ENCODE measurements at regions not wholly inside any gene's neighbourhood (a gene's known extent, or its start where the extent isn't known, plus 50 kb on each side); places are given as distances from the start of the nearest gene placed in this dataset.

DNA sequence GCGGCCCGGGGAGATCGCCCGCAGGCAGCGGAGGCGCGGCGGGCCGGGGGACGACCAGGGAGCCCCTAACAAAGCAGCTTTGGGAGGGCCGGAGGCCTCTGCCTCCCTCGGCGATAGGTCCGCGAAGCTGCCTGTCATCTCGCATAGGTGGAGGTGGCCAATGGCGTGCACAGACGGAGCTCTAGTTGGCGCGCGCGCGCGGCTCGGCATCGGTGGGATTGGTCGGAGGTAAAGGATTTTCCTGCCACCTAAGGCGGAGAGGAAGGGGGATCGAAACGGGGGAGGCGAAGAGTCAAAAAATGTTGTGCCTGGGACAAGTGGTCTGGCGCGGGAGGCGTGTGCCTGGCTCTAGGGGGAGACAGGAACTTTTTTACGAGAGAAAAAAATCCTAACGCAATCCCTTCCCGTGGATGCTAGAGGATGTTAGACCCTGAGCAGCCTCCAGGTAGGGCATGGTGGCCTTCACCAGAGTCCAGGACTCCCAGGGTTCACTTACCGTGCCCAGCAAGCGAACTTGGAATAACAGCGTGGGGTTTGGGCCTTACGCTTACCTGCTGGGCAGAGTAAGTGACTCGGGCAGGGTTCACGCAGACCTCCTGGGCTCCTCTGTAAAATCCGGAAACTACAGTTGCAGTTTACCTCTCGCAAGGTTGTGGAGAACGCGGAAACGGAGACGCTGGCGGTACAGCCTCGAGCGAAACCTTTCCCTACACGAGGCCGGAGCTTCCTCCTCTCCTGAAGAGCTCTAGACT is 99.9 kb upstream of the SOD1 start:
- TF ChIP-seq, protein P1, sequence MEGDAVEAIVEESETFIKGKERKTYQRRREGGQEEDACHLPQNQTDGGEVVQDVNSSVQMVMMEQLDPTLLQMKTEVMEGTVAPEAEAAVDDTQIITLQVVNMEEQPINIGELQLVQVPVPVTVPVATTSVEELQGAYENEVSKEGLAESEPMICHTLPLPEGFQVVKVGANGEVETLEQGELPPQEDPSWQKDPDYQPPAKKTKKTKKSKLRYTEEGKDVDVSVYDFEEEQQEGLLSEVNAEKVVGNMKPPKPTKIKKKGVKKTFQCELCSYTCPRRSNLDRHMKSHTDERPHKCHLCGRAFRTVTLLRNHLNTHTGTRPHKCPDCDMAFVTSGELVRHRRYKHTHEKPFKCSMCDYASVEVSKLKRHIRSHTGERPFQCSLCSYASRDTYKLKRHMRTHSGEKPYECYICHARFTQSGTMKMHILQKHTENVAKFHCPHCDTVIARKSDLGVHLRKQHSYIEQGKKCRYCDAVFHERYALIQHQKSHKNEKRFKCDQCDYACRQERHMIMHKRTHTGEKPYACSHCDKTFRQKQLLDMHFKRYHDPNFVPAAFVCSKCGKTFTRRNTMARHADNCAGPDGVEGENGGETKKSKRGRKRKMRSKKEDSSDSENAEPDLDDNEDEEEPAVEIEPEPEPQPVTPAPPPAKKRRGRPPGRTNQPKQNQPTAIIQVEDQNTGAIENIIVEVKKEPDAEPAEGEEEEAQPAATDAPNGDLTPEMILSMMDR (IDR thresholded peaks at IDR 0.05; ENCODE audit: unreplicated experiment), result no peak
- Mint-ChIP-seq H3K4me3 (ENCODE audit: low read depth) (peak overlapping the region; percentile 86), H3K9me3 (ENCODE audit: low read depth) (no peaks in the 10 kb centered on the region), H3K27me3 (peaks cover 5% of the 10 kb centered on the region), H3K4me1 (ENCODE audit: low read depth) (peaks cover 29% of the 10 kb centered on the region), H3K27ac (peak overlapping the region; percentile 96), H3K36me3 (ENCODE audit: insufficient read depth) (peaks cover 1% of the 10 kb centered on the region)
- DNase-seq (ENCODE audit: low spot score, unreplicated experiment), result peak; percentile 97

DNA sequence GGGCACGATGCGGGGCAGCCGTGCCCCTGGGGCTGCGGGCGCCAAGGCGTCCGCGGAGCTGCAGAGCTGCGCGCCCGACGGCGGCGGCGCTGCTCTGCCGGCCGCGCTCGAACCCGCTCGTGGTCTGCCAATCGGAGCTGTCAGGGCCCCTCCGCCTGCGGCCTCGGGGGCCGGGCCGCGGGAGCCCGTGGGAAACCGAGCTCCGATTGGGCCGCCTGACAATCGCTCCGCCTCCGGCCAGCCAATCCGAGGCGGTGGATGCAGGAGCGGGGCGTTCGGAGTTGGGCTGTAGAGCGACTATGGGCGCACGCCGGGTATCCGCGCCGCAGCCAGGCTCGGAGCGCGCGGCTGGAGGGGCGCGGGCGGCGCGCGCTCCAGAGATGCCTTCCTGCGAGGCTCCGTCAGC is 100.5 kb upstream of the SOD1 start:
- H3K4me1 Mint-ChIP-seq (ENCODE audit: low read depth), result peaks cover 34% of the 10 kb centered on the region
- TF ChIP-seq, protein P1 (IDR thresholded peaks at IDR 0.05; ENCODE audit: unreplicated experiment), result peak; percentile 59
- peaks cover 5% of the 10 kb centered on the region for H3K27me3 Mint-ChIP-seq
- H3K4me3 Mint-ChIP-seq (ENCODE audit: low read depth), result peak overlapping the region; percentile 86
- H3K27ac Mint-ChIP-seq, result no peak overlapping the region
- no peaks in the 10 kb centered on the region for H3K9me3 Mint-ChIP-seq (ENCODE audit: low read depth)
- peak; percentile 93 for DNase-seq (ENCODE audit: low spot score, unreplicated experiment)
- peaks cover 1% of the 10 kb centered on the region for H3K36me3 Mint-ChIP-seq (ENCODE audit: insufficient read depth)

DNA sequence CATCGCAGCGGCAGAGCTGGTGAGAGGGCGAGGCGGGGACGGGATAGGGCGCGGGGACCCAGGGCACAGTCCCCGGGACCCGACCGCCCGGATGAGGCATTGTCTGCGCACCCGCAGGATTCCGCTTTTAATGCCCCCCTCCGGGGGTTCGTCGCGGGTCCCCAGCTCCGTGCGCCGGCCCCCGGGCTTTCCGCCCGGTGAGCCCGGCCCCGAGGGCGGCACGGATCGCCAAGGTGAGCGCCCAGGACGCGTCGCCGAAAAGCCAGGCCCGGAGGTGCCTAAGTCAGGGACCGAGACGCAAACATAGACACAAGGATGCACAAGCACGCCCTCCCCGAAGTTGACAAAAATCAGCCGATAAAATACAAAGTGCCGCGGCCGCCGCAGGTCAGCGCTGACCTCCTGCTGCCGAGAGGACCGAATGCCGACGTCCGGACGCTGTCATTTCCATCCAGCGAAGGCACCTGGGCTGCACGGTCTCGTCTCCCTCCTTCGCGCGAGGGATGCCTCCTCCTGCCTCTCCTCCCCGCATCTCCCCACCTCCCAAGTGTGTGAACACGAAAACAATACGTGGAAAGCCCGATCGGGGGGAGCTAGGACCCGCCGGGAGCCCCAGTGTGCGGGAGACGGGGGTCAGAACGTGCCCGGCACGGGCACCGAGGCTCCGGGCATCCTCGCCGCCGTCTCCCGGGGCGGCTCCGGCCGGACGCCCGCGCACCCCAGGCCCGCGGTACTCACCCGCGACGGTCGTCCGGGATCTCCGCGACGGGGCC is 101.1 kb upstream of the SOD1 start:
- TF ChIP-seq, protein P1 (IDR thresholded peaks at IDR 0.05; ENCODE audit: unreplicated experiment), result no peak
- Mint-ChIP-seq H3K27me3 (peaks cover 5% of the 10 kb centered on the region), H3K36me3 (ENCODE audit: insufficient read depth) (peaks cover 1% of the 10 kb centered on the region), H3K9me3 (ENCODE audit: low read depth) (no peaks in the 10 kb centered on the region), H3K4me3 (ENCODE audit: low read depth) (peak overlapping the region; percentile 81), H3K4me1 (ENCODE audit: low read depth) (peaks cover 40% of the 10 kb centered on the region), H3K27ac (peak overlapping the region; percentile 86)
- peak; percentile 17 for DNase-seq (ENCODE audit: low spot score, unreplicated experiment)

DNA sequence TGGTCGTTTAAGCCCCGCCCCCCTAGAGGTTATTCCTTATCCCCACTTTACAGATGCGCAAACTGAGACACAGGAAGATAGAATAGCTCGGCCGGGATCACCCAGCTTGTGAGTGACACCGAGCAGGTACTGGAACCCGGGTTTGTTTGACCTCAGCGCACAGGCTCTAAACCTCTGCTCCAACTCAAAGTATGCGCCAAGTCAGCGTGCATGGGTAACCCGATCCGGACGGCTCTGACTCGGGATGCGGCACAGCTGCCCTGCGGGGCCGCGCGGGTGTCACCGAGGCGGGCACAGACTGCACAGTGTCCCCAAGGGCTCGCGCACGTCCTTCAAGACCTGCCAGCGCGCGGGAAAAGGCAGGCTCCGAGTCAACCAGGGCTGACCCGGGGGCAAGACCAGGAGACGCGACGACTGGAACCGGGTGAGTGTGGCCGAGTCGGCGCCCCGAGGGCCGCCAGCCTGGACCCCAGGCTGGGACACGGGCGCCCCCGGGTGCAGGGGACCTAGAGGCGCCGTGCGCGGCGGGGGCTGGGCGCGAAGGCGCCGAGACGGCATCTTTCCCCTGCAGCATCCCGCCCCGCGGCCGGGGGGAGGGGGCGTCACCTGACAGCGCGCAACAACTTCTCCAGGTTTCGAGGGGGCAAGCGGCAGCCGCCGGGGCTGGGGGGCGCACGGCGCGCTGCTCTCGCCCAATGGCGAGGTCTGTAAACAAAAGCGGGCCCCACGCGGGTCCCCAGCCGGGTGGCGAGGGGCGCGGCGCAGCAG is 101.9 kb upstream of the SOD1 start:
- Mint-ChIP-seq H3K36me3 (ENCODE audit: insufficient read depth) (peaks cover 1% of the 10 kb centered on the region), H3K4me1 (ENCODE audit: low read depth) (peaks cover 40% of the 10 kb centered on the region), H3K9me3 (ENCODE audit: low read depth) (no peaks in the 10 kb centered on the region), H3K27ac (no peak overlapping the region), H3K27me3 (peaks cover 5% of the 10 kb centered on the region), H3K4me3 (ENCODE audit: low read depth) (peak overlapping the region; percentile 81)
- TF ChIP-seq, protein P1 (IDR thresholded peaks at IDR 0.05; ENCODE audit: unreplicated experiment), result no peak
- peak; percentile 27 for DNase-seq (ENCODE audit: low spot score, unreplicated experiment)

DNA sequence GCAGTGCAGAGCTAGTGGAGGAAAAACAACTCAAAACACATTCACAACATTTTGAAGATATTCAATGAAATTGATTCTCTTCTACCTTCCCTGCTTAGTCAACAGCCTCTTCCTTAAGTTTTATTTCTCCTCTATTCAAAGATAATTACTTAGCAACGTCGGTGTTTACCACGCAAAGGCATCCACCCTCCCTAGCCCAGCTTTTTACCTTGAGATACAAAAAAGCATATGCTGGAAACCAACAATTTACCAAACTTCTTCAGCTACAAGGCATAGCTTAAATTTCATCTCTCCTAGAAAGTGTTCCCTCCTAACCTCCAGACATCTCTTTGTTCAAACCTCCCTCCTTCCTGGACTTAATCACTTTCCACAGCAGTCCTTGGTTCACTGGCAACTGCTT is 102.8 kb upstream of the SOD1 start:
- peak overlapping the region; percentile 71 for H3K27ac Mint-ChIP-seq
- H3K4me1 Mint-ChIP-seq (ENCODE audit: low read depth), result peaks cover 40% of the 10 kb centered on the region
- DNase-seq (ENCODE audit: low spot score, unreplicated experiment), result no peak
- H3K9me3 Mint-ChIP-seq (ENCODE audit: low read depth), result no peaks in the 10 kb centered on the region
- H3K36me3 Mint-ChIP-seq (ENCODE audit: insufficient read depth), result no peaks in the 10 kb centered on the region
- peaks cover 5% of the 10 kb centered on the region for H3K27me3 Mint-ChIP-seq
- peak overlapping the region; percentile 81 for H3K4me3 Mint-ChIP-seq (ENCODE audit: low read depth)
- TF ChIP-seq, protein P1 (IDR thresholded peaks at IDR 0.05; ENCODE audit: unreplicated experiment), result no peak

All from progenitor cell of endocrine pancreas (in vitro differentiated cells).